HG02759 (cell line): ENCODE measurements at regions not wholly inside any gene's neighbourhood (a gene's known extent, or its start where the extent isn't known, plus 50 kb on each side); places are given as distances from the start of the nearest gene placed in this dataset.
"Not testable (repeated sequence)": the region's sequence is repeated elsewhere in the genome, so short reads cannot be mapped to it uniquely, and the experiment has no call there.

ENCODE experiments used
- ATAC-seq: cut with Tn5 transposase; IDR thresholded peaks from one replicate; pipeline ENCODE4 v1.9.1; 2021; ENCODE audit warnings: mild to moderate bottlenecking, moderate library complexity; ENCODE audit not compliant: unreplicated experiment

GRCh38 chr18:64377446-64377845 is 228.6 kb upstream of the LINC00305 start:
- ATAC-seq: no peak

GRCh38 chr18:64372850-64373249 is 224.0 kb upstream of the LINC00305 start:
- ATAC-seq: no peak

- not testable (repeated sequence) for ATAC-seq
Observed at GRCh38 chr18:64369830-64370440, 221.0 kb upstream of the LINC00305 start.

- no peak for ATAC-seq
Observed at GRCh38 chr18:64365106-64365505, 216.2 kb upstream of the LINC00305 start.

- no peak for ATAC-seq
Observed at GRCh38 chr18:64337673-64338072, 188.8 kb upstream of the LINC00305 start.

- ATAC-seq: no peak
Observed at GRCh38 chr18:64337018-64337417, 188.1 kb upstream of the LINC00305 start.

- no peak for ATAC-seq
Observed at GRCh38 chr18:64334748-64335147, 185.9 kb upstream of the LINC00305 start.

- ATAC-seq: no peak
Observed at GRCh38 chr18:64333584-64333983, 184.7 kb upstream of the LINC00305 start.

- no peak for ATAC-seq
Observed at GRCh38 chr18:64332835-64333234, 183.9 kb upstream of the LINC00305 start.

- no peak for ATAC-seq
Observed at GRCh38 chr18:64331419-64331818, 182.5 kb upstream of the LINC00305 start.

GRCh38 chr18:64330931-64331330 is 182.0 kb upstream of the LINC00305 start:
- no peak for ATAC-seq

- no peak for ATAC-seq
Observed at GRCh38 chr18:64330161-64330560, 181.3 kb upstream of the LINC00305 start.

- no peak for ATAC-seq
Observed at GRCh38 chr18:64322189-64322588, 173.3 kb upstream of the LINC00305 start.

- ATAC-seq: no peak
Observed at GRCh38 chr18:64318547-64318946, 169.7 kb upstream of the LINC00305 start.

- no peak for ATAC-seq
Observed at GRCh38 chr18:64311859-64312258, 163.0 kb upstream of the LINC00305 start.

- no peak for ATAC-seq
Observed at GRCh38 chr18:64295839-64296238, 147.0 kb upstream of the LINC00305 start.

- no peak for ATAC-seq
Observed at GRCh38 chr18:64294967-64295366, 146.1 kb upstream of the LINC00305 start.

- no peak for ATAC-seq
Observed at GRCh38 chr18:64288432-64288831, 139.5 kb upstream of the LINC00305 start.

GRCh38 chr18:64287926-64288325 is 139.0 kb upstream of the LINC00305 start:
- no peak for ATAC-seq

GRCh38 chr18:64283059-64283458 is 134.2 kb upstream of the LINC00305 start:
- ATAC-seq: no peak

- ATAC-seq: no peak
Observed at GRCh38 chr18:64278026-64278425, 129.1 kb upstream of the LINC00305 start.

GRCh38 chr18:64276311-64277090 is 127.6 kb upstream of the LINC00305 start:
- no peak for ATAC-seq
